ENCODE measurements at regions not wholly inside any gene's neighbourhood (a gene's known extent, or its start where the extent isn't known, plus 50 kb on each side); places are given as distances from the start of the nearest gene placed in this dataset.
"Not testable (repeated sequence)": the region's sequence is repeated elsewhere in the genome, so short reads cannot be mapped to it uniquely, and the experiment has no call there.

- no peak for TF ChIP-seq CTCF (IDR thresholded peaks at IDR 0.05; ENCODE audit: low read depth, low read length, missing control alignments)
- H3K4me3 ChIP-seq (ENCODE audit: low read depth, low read length) = no peak overlapping the region
- DNase-seq (ENCODE audit: low read depth) = no peak
Measured at GRCh38 chr15:38112406-38112805, 140.2 kb upstream of the SPRED1 start.

DNA sequence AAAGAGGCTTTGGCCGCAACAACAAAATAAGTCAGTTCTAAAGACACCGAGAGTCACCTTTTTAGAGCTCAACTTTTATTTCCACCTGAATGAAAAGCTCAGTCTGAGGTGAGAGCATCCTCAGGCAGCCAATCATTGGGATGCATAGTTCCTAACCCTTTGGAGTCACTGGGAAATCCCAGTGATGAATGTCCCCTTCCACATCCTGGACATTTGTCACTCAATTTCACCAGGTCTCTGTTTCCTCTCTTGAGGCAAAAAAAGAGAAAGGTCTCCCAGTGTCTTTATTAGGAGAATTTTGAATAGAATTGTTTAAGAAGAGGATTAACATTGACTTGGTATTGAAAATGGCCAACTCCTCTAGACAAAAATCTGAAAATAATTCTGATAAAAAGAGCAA is 137.5 kb upstream of the SPRED1 start:
- no peak overlapping the region for H3K4me3 ChIP-seq (ENCODE audit: low read depth, low read length)
- TF ChIP-seq CTCF (IDR thresholded peaks at IDR 0.05; ENCODE audit: low read depth, low read length, missing control alignments) = no peak
- DNase-seq (ENCODE audit: low read depth) = no peak

DNA sequence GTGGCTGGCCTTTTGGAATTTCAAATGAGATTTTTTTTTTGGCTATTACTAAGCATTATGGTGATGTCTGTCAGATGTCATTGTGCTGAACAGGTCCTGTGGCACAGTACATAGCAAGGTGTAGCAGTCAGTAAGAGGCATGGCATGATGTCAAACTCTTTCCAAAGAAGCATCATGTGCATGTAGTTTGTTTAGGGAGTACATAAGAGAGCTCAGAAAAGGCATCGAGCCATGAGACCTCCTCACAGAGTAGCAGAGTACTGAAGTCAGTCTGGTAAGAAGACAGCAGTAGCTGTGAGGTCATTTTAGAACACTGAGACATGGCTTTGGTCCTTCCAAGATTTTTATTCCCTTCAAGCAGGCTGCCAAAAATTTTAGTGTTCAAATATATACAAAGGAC is 134.9 kb upstream of the SPRED1 start:
- no peak for DNase-seq (ENCODE audit: low read depth)
- TF ChIP-seq CTCF (IDR thresholded peaks at IDR 0.05; ENCODE audit: low read depth, low read length, missing control alignments) = no peak
- no peak overlapping the region for H3K4me3 ChIP-seq (ENCODE audit: low read depth, low read length)

DNA sequence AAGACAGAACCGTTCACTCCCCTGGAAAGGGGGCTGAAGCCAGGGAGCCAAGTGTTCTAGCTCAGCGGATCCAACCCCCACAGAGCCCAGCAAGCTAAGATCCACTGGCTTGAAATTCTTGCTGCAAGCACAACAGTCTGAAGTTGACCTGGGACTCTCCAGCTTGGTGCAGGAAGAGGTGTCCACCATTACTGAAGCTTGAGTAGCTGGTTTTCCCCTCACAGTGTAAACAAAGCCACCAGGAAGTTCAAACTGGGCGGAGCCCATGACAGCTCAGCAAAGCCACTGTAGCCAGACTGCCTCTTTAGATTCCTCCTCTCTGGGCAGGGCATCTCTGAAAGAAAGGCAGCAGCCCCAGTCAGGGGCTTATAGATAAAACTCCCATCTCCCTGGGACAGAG is 132.8 kb upstream of the SPRED1 start:
- DNase-seq (ENCODE audit: low read depth) = not testable (repeated sequence)

GRCh38 chr15:38127306-38127771 is 125.3 kb upstream of the SPRED1 start:
- TF ChIP-seq CTCF (IDR thresholded peaks at IDR 0.05; ENCODE audit: low read depth, low read length, missing control alignments) = no peak
- no peak for DNase-seq (ENCODE audit: low read depth)
- H3K4me3 ChIP-seq (ENCODE audit: low read depth, low read length) = no peak overlapping the region

More for the DNA sequence above, 132.8 kb upstream of the SPRED1 start:
- H3K4me3 ChIP-seq (ENCODE audit: low read depth, low read length) = not testable (repeated sequence)

GRCh38 chr15:38128341-38128781 is 124.3 kb upstream of the SPRED1 start:
- no peak for DNase-seq (ENCODE audit: low read depth)
- TF ChIP-seq CTCF (IDR thresholded peaks at IDR 0.05; ENCODE audit: low read depth, low read length, missing control alignments) = no peak
- no peak overlapping the region for H3K4me3 ChIP-seq (ENCODE audit: low read depth, low read length)

- TF ChIP-seq CTCF (IDR thresholded peaks at IDR 0.05; ENCODE audit: low read depth, low read length, missing control alignments) = no peak
- H3K4me3 ChIP-seq (ENCODE audit: low read depth, low read length) = no peak overlapping the region
- DNase-seq (ENCODE audit: low read depth) = no peak
Measured at GRCh38 chr15:38128921-38129320, 123.7 kb upstream of the SPRED1 start.
